C4-2B (cell line): ENCODE measurements at regions not wholly inside any gene's neighbourhood (a gene's known extent, or its start where the extent isn't known, plus 50 kb on each side); places are given as distances from the start of the nearest gene placed in this dataset.

Source experiments
- ZFX ChIP-seq: fragments of 450-650 bp; IDR thresholded peaks from 2 replicates; pipeline ENCODE4 v1.6.1; 2017
- TF ChIP-seq, protein P1 (sequence below): fragments of 450-650 bp; conservative IDR thresholded peaks from 2 replicates; pipeline ENCODE4 v1.5.1; 2017; ENCODE audit warnings: mild to moderate bottlenecking

GRCh38 chr5:51225789-51226742 is 157.2 kb upstream of the ISL1 start:
- TF ChIP-seq, protein P1, sequence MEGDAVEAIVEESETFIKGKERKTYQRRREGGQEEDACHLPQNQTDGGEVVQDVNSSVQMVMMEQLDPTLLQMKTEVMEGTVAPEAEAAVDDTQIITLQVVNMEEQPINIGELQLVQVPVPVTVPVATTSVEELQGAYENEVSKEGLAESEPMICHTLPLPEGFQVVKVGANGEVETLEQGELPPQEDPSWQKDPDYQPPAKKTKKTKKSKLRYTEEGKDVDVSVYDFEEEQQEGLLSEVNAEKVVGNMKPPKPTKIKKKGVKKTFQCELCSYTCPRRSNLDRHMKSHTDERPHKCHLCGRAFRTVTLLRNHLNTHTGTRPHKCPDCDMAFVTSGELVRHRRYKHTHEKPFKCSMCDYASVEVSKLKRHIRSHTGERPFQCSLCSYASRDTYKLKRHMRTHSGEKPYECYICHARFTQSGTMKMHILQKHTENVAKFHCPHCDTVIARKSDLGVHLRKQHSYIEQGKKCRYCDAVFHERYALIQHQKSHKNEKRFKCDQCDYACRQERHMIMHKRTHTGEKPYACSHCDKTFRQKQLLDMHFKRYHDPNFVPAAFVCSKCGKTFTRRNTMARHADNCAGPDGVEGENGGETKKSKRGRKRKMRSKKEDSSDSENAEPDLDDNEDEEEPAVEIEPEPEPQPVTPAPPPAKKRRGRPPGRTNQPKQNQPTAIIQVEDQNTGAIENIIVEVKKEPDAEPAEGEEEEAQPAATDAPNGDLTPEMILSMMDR, result no peak
- no peak for TF ChIP-seq ZFX
